SU-DHL-6 (cell line): ENCODE measurements at regions not wholly inside any gene's neighbourhood (a gene's known extent, or its start where the extent isn't known, plus 50 kb on each side); places are given as distances from the start of the nearest gene placed in this dataset.

Experiments
- EZH2phosphoT487 ChIP-seq: fragments of 200-600 bp; sonication (generic), shearing (Covaris generic); conservative IDR thresholded peaks from 2 replicates; pipeline ENCODE4 v1.6.1; 2018; ENCODE audit warnings: mild to moderate bottlenecking, antibody characterized with exemption, low read length, moderate library complexity, mixed read lengths
- TF ChIP-seq, protein P1 (sequence below): fragments of 200-600 bp; sonication (generic); IDR thresholded peaks from one replicate; pipeline ENCODE4 v1.5.1; 2017; ENCODE audit warnings: antibody characterized with exemption, mild to moderate bottlenecking, low read length, moderate library complexity; ENCODE audit not compliant: insufficient read depth, poor library complexity, severe bottlenecking

- TF ChIP-seq, protein P1, sequence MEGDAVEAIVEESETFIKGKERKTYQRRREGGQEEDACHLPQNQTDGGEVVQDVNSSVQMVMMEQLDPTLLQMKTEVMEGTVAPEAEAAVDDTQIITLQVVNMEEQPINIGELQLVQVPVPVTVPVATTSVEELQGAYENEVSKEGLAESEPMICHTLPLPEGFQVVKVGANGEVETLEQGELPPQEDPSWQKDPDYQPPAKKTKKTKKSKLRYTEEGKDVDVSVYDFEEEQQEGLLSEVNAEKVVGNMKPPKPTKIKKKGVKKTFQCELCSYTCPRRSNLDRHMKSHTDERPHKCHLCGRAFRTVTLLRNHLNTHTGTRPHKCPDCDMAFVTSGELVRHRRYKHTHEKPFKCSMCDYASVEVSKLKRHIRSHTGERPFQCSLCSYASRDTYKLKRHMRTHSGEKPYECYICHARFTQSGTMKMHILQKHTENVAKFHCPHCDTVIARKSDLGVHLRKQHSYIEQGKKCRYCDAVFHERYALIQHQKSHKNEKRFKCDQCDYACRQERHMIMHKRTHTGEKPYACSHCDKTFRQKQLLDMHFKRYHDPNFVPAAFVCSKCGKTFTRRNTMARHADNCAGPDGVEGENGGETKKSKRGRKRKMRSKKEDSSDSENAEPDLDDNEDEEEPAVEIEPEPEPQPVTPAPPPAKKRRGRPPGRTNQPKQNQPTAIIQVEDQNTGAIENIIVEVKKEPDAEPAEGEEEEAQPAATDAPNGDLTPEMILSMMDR = no peak
- no peak for TF ChIP-seq EZH2phosphoT487
Measured at GRCh38 chr11:42827845-42828244, 484.0 kb upstream of the API5 start.
